Lower leg skin (tissue), 3 donors: ENCODE measurements at regions not wholly inside any gene's neighbourhood (a gene's known extent, or its start where the extent isn't known, plus 50 kb on each side); places are given as distances from the start of the nearest gene placed in this dataset.

Experiments
- POLR2A ChIP-seq, 2 donors: fragments of 450-650 bp; IDR thresholded peaks; one replicate each; pipeline ENCODE4 v1.6.1; 2016 to 2017; ENCODE audit warnings: antibody characterized with exemption in 2 of 2, mild to moderate bottlenecking in 1 of 2, moderate library complexity in 1 of 2
- TF ChIP-seq, protein P1 (sequence below), 3 donors: fragments of 450-650 bp; IDR thresholded peaks; one replicate each; pipeline ENCODE4 v1.5.1; 2016; ENCODE audit warnings: antibody characterized with exemption in 3 of 3, mild to moderate bottlenecking in 3 of 3, moderate library complexity in 2 of 3

DNA sequence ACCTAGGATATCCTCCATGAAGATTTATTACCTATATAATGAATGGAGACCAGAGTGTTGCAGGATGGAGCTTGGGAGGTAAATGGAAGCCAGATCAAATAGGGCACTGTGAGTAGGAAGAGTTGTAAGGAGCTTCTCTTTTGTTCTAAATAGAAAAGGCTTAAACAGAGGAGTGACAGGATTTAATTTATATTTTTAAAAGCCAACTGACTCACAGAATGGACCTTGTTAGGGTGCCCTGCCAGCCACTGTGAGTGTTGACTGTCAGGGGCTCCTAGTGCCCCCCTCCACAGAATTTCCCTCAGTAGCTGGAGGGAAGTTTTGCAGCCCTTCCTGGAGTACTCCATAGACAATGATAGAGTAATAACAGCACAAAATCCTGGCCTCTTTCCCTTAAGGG is 547.5 kb downstream of the MCTP2 start:
- TF ChIP-seq, protein P1, sequence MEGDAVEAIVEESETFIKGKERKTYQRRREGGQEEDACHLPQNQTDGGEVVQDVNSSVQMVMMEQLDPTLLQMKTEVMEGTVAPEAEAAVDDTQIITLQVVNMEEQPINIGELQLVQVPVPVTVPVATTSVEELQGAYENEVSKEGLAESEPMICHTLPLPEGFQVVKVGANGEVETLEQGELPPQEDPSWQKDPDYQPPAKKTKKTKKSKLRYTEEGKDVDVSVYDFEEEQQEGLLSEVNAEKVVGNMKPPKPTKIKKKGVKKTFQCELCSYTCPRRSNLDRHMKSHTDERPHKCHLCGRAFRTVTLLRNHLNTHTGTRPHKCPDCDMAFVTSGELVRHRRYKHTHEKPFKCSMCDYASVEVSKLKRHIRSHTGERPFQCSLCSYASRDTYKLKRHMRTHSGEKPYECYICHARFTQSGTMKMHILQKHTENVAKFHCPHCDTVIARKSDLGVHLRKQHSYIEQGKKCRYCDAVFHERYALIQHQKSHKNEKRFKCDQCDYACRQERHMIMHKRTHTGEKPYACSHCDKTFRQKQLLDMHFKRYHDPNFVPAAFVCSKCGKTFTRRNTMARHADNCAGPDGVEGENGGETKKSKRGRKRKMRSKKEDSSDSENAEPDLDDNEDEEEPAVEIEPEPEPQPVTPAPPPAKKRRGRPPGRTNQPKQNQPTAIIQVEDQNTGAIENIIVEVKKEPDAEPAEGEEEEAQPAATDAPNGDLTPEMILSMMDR (IDR thresholded peaks at IDR 0.05) = no peak
- TF ChIP-seq POLR2A (IDR thresholded peaks at IDR 0.05) = no peak
